ENCODE measurements at regions not wholly inside any gene's neighbourhood (a gene's known extent, or its start where the extent isn't known, plus 50 kb on each side); places are given as distances from the start of the nearest gene placed in this dataset.

GRCh38 chr3:102025606-102026270 lies 176.4 kb downstream of the NFKBIZ start:
- ChIA-PET RAD21 (ENCODE audit: unreplicated experiment) (interaction anchor here (1.0 kb wide), 1 partner anchor 199 kb away, joined by 3 read pairs; no protein-coding TSS in a partner anchor), POLR2A (interaction anchor here (0.6 kb wide), 1 partner anchor 92 kb away, joined by 7 read pairs; no protein-coding TSS in a partner anchor), CTCF (interaction anchor here (1.6 kb wide), 1 partner anchor 200 kb away, joined by 4 read pairs; no protein-coding TSS in a partner anchor), SMC1A (ENCODE audit: uncharacterized antibody, unreplicated experiment) (interaction anchor here (0.7 to 3.2 kb wide), 9 partner anchors 10 to 199 kb away, joined by 3 to 12 read pairs (median 5); no protein-coding TSS in a partner anchor)
- Histone ChIP-seq H3K27me3 (replicated peaks in 1 of 2; ENCODE audit: control insufficient read depth in 2 of 2, insufficient read depth in 2 of 2, low read length in 1 of 2) (no peaks in the 10 kb centered on the region), H3K4me2 (ENCODE audit: control insufficient read depth, insufficient read depth) (no peak overlapping the region), H3K4me1 (ENCODE audit: control insufficient read depth, insufficient read depth, low read length) (no peaks in the 10 kb centered on the region), H3K79me2 (ENCODE audit: control insufficient read depth, insufficient read depth, low read length) (no peaks in the 10 kb centered on the region), H3K27ac (ENCODE audit: control insufficient read depth, insufficient read depth) (no peak overlapping the region), H3K9me3 (replicated peaks; ENCODE audit: control insufficient read depth, insufficient read depth, low read length) (no peaks in the 10 kb centered on the region; the same call in 1 of the 3 replicates), H3K4me3 (no peak overlapping the region), H3K9ac (ENCODE audit: control insufficient read depth, insufficient read depth, low read length) (no peak overlapping the region), H2AFZ (ENCODE audit: control insufficient read depth, low read depth, low read length) (no peak overlapping the region), H4K20me1 (ENCODE audit: control insufficient read depth, insufficient read depth) (no peaks in the 10 kb centered on the region), H3K36me3 (ENCODE audit: control insufficient read depth in 2 of 2, insufficient read depth in 2 of 2, low read length in 1 of 2) (no peaks in the 10 kb centered on the region)
- no peak for FAIRE-seq
- BruUV-seq (replicated peaks), result no TSS peak
- no peak for TF ChIP-seq SMC3 (IDR thresholded peaks at IDR 0.05; ENCODE audit: borderline replicate concordance, low read length)
- TF ChIP-seq SRF (IDR thresholded peaks at IDR 0.05; ENCODE audit: low read depth in 2 of 2, low read length in 2 of 2), result no peak
- no peak for TF ChIP-seq ZBTB11 (CRISPR knock-in tag; IDR thresholded peaks at IDR 0.05)
- no peak for TF ChIP-seq NFXL1 (IDR thresholded peaks at IDR 0.05; ENCODE audit: borderline replicate concordance)
- TF ChIP-seq KAT2A (conservative IDR thresholded peaks at IDR 0.05; ENCODE audit: control insufficient read depth, low read depth, low read length), result no peak
- WGBS (ENCODE audit: insufficient coverage, insufficient replicate concordance, low lambda C conversion rate, missing lambda C conversion rate), result 83% methylated on average over 2 of the region's 2 CpGs
- no peak for ATAC-seq
- intact Hi-C loops (cut with micrococcal nuclease; ENCODE audit: unreplicated experiment), result no loop called here
- DNase-seq (ENCODE audit: low read depth, low spot score), result no peak
- in situ Hi-C loops (cut with MboI), result no loop called here
